22Rv1 (cell line): ENCODE measurements at regions not wholly inside any gene's neighbourhood (a gene's known extent, or its start where the extent isn't known, plus 50 kb on each side); places are given as distances from the start of the nearest gene placed in this dataset.

Source experiments
- ZFX ChIP-seq: fragments of 450-650 bp; IDR thresholded peaks from 2 replicates; pipeline ENCODE4 v1.6.1; 2017; ENCODE audit warnings: antibody characterized with exemption, borderline replicate concordance
- TF ChIP-seq, protein P1 (sequence below): fragments of 450-650 bp; IDR thresholded peaks from 2 replicates; pipeline ENCODE4 v1.5.1; 2017; ENCODE audit warnings: mild to moderate bottlenecking

DNA sequence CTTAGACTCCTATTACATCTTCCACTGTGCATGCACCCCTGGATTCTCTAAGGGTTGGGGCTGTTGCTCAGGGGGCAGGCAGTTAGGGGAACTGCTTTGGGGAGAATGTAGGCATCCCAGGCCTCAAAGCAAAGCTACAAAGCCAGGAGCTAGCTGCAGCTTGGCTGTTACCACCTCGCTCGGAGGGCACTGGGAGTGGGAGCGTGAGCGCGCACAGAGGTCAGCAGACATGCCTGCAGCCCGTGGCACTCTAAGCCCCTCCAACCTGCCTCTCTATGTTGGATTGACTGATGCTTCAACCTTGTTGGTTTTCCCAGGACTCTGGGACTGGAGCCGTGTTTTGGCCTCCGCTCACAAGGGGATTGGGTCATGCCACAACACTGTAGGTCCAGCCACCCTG is 69.8 kb downstream of the CPN2 start:
- TF ChIP-seq, protein P1, sequence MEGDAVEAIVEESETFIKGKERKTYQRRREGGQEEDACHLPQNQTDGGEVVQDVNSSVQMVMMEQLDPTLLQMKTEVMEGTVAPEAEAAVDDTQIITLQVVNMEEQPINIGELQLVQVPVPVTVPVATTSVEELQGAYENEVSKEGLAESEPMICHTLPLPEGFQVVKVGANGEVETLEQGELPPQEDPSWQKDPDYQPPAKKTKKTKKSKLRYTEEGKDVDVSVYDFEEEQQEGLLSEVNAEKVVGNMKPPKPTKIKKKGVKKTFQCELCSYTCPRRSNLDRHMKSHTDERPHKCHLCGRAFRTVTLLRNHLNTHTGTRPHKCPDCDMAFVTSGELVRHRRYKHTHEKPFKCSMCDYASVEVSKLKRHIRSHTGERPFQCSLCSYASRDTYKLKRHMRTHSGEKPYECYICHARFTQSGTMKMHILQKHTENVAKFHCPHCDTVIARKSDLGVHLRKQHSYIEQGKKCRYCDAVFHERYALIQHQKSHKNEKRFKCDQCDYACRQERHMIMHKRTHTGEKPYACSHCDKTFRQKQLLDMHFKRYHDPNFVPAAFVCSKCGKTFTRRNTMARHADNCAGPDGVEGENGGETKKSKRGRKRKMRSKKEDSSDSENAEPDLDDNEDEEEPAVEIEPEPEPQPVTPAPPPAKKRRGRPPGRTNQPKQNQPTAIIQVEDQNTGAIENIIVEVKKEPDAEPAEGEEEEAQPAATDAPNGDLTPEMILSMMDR, result no peak
- no peak for TF ChIP-seq ZFX
